HG02763 (cell line): ENCODE measurements at regions not wholly inside any gene's neighbourhood (a gene's known extent, or its start where the extent isn't known, plus 50 kb on each side); places are given as distances from the start of the nearest gene placed in this dataset.
"Not testable (repeated sequence)": the region's sequence is repeated elsewhere in the genome, so short reads cannot be mapped to it uniquely, and the experiment has no call there.

ENCODE experiments used
- ATAC-seq: cut with Tn5 transposase; IDR thresholded peaks from one replicate; pipeline ENCODE4 v1.9.1; 2021; ENCODE audit warnings: mild to moderate bottlenecking, moderate library complexity; ENCODE audit not compliant: unreplicated experiment

DNA sequence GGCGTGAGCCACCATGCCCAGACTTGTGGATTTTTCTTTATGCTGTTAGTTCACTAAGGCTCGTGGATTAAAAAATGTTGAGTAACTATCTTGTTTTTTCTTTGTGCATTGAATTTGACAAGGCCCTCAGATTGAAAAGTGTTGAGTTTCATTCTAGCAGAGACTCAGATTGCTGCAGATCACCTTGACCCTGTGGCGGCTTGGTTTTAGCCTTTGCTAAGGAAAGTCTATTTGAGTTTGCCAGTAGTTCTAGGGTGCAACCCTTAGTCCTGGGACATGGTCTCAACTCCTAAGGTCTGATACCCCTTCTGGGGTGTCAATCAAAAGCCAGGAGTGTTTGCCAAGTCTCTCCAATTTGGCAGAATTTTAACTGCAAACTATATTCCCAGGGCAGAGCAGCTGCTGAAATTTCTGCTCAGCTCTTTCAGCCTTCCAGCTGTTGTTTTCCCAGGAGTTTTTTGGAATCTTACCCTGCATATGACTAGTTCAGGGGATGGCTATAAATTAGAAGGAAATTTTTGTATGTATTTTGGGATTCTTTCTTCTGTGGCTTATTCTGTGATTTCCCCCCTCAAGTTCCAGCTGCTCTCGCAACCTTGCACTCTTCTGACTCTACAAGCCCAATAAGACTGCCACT lies 84.3 kb upstream of the HAND1 start:
- no peak for ATAC-seq

DNA sequence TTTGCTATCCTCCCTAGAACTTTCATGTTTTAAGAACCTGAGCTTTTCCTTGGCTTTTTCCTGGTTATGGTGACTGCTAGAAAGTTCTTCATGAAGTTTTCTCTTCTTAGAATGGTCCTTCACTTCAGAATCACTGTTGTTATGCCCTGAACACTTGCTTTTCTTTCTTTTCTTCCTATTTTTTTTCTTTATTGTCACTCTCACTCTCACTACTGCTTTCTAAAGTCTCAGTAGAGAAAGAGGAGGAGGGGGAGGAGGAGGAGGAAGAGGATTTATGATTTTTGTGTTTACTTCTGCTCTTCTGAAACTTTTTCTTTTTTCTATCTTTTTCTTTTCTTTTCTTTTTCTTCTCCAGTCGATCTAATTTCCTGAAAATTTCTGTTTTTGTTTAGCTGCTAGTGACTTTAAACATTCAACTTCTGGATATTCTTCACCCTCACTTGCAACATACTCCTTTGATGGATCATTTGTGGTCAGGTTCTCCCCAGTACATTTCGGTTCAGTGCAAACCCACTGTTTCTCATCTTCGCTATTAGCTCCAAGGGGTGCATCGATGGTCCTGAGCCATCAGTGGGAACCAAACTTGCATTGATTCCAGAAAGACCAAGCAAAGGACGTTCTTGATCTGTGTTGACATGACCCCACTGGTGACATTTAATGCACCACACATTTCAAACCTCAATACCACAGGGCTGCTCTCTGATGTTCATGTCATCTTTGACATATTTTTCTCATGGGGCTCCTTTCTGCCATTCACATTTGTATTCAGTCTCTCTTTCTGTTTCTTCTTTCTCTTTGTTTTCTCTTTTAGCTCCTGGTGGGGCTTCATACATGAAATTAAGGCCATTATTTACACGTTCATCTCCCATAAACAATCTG lies 81.6 kb upstream of the HAND1 start:
- ATAC-seq, result no peak

- no peak for ATAC-seq
These were observed 79.5 kb upstream of the HAND1 start for GRCh38 chr5:154557548-154557947.

DNA sequence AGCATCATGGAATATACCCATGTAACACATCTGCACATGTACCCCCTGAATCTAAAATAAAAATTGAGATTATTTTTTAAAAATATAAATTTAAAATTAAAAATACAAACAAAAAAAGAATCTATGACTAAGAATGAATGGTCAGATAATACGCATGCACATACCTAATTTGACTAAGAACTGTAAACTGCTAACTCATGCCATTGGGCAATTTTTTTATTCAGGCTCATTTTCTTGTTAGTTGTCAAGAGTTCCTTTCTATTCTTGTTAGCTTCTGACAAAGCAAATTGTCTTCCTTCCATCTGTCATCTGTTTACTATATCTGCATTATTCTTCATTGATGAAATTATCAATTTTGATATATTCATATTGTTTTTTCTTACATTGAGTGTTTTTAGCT lies 69.5 kb upstream of the HAND1 start:
- no peak for ATAC-seq

DNA sequence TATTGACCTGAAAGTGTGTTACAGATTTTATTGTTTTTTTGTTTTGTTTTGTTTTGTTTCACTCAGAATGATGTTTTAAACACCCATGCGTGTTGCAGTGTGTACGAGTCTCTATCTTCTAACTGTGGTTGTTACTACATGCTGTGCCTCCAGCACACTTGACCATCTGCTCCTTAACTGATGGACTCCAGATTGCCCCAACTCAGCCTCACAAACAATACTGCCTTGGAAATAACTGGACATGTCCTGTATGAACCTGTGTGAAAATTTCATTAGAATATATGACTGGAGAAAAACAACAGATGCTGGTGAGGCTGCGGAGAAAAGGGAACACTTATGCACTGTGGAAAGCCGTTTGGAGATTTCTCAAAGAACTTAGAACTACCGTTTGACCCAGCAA lies 68.7 kb upstream of the HAND1 start:
- no peak for ATAC-seq

DNA sequence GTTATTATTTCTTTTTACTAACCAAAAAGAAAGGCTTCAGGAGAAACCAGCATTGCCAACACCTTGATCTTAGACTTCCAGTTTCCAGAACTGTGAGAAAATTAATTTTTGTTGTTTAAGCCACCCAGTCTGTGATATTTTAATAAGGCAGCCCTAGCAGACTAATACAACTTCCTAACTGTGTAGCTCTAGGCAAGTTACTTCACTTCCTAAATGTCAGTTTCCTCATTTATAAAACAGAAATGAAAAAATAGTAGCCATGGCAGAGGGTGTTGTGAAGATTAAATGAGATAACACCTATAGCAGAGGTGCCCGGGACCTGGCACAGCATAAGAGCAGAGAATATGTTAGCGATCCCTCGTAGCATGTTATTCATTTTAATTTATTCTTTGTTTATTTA lies 66.6 kb upstream of the HAND1 start:
- ATAC-seq, result no peak

DNA sequence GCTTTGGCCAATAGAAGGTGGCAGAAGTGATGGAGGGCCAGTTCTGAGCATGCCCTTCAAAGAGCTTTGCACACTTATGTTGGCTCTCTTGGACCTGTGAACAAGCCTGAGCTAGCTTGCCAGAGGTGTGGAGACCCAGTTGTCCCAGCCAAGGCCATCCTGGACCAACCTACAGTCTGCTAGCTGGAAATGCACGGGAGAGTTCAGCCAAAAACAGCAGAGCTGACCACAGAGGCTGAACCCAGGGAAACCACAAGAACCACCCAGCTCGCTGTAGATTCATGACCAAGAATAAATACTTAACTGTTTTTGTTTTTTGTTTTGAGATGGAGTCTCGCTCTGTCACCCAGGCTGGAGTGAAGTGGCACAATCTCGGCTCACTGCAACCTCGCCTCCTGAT lies 65.4 kb upstream of the HAND1 start:
- no peak for ATAC-seq

DNA sequence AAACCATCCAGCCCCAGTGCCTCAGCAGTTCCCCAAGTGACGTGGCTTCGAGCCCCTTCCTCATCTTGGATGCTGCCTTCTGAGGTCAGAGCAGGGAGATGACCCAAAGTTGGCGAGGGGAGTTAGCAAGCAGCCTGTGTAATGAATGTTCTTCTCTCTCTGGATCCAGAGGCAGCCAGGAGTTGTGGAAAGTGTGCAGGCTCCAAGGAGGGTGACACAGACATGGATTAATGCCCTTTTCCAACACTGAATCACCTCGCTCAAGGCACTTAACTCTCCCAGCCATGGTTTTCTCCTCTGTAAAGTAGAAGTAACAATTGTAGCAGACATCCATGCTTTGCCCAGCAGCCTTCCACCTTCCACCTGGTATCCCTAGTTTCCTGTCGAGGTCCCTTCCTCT lies 64.6 kb upstream of the HAND1 start:
- ATAC-seq, result no peak

- ATAC-seq, result no peak
These were observed 64.0 kb upstream of the HAND1 start for GRCh38 chr5:154542000-154542399.

DNA sequence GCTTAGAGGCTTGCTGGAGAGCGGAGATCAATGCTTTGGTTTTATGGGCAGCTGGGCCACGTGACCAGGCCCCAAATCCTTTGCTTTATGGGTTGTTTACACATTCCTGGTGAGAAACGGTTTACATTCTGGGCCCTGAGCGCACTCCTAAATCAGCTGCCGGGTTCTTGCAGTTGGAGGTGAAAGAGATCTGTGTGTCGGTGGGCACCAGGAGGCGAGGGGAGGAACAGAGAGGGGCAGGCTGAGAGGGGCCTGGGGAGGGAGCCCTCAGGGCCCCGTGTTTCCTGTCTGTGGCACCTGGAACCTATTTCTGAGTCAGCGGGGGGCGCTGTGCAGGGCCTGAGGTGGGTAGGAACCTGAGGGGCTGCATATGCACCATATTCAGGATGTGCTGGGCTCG lies 63.5 kb upstream of the HAND1 start:
- no peak for ATAC-seq

DNA sequence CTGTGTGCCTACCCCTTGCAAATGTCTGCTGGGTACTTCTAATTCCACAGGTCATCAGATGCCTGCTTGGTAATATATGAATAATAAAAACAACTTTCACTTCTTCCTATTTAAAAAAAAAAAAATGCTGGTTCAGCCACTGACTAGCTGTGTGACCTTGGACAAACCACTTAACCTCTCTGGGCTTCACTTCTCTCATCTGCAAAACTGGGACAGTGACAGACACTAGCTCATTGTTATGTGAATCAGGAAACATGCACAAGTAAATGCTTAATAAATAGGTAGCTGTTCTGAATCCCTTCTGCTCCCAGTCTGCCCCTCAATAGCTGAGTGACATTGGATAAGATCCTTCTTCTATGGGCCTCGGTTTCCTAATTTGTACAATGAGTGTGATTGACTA lies 62.6 kb upstream of the HAND1 start:
- no peak for ATAC-seq

- ATAC-seq, result no peak
These were observed 60.5 kb upstream of the HAND1 start for GRCh38 chr5:154538492-154538891.

GRCh38 chr5:154536439-154536838 lies 58.4 kb upstream of the HAND1 start:
- not testable (repeated sequence) for ATAC-seq

DNA sequence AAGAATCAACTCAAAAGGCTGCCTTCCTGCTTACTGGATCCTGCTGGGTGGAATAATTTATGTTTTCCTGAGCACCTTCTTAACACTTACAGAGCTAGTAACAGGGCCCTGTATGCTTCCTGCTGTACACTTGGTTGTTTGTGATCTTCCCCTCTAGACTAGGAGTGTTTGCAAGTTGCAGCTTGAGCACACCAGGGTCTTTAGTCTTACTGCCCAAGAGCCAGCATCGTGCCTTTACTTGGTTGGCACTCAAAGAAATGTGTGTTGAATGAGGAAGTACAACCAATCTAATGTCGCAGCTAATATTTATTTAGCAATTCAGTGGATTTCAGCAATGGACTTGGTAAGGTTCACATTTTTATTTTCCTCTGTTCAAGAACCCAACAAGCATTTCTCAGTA lies 57.5 kb upstream of the HAND1 start:
- no peak for ATAC-seq

GRCh38 chr5:154534457-154535050 lies 56.5 kb upstream of the HAND1 start:
- ATAC-seq, result no peak

GRCh38 chr5:154529282-154529681 lies 51.3 kb upstream of the HAND1 start:
- ATAC-seq, result no peak

DNA sequence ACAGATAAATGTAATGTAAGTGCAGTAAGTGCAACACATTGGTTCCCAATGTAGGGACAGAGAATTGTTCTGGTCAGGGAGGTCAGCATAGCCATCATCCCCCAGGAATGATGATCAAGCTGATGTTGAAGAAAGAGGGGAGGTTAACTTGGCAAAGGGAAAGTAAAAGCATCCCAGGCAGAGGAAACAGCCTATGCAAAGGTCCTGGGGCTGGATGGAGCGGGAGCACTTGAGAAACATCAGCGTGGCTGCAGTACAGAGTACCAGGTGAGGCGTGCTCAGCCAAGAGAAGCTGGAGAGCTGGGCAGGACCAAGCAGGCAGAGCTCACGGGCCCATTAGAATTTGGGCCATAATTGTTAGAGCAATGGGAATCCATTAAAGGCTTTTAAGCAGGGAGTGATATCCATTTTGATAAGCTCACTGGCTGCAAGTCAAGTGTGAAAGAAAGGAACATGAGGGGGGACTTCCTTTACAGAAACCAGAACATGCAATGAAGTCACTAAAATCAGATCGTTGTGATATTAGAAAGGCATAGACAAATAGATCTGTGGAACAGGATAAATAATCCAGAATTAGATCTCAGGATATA lies 50.1 kb upstream of the HAND1 start:
- ATAC-seq, result no peak
